ENCODE measurements at regions not wholly inside any gene's neighbourhood (a gene's known extent, or its start where the extent isn't known, plus 50 kb on each side); places are given as distances from the start of the nearest gene placed in this dataset.

DNA sequence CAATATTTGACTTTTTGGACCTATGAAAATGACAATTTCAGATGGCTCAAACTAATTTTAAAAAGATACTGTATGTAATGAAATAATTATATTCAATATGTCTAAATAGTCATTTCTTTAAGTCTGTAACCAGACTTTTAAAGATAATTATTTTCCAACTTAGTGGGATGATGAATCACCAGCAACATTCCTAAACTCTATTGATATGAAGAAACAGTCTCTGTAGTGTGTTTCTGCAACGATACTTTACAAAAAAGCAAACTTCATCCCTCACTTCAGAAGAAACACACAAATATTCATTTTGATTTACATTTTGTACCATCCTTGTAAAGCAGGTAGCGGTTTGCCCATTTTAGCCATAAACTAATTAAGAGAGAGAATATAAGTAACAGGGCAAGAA is 417.4 kb downstream of the EFNB2 start:
- DNase-seq = no peak

DNA sequence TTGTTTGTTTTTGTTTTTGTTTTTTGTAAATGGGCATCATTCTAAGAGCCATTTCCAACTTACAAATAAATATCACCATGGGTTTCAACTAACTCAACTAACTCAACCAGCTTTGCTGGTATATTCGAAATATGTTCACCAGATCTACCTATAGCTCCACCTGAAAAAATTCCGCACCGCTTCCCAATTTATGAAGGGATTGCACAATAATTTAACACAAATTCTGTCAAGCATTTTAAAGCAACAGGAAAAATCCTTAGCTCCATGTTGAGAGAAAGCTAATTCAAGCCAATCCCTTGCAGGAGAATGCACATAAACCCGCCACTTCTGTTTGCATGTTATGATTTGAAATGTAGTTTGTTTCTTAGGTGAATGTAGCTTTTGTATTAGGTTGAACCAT is 417.8 kb downstream of the EFNB2 start:
- DNase-seq = no peak

DNA sequence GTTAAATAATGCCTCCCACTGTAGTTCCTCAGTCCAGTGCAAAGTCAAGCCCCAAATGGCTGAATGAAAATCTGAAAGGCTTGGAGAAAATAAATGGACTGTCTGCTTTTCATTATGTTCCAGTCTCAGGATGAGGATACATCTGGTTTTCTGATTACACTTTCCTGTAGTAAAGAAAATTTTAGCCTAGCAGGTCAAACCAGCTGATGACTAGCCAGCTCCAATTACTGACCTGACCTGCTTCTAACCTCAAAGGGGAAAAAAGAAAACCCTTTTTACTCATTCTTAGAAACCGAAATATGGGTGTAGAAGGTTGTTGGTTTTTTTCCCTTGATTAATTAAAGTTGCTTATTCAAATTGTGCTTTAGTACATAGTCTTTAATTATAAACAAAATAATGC is 418.4 kb downstream of the EFNB2 start:
- DNase-seq = no peak

DNA sequence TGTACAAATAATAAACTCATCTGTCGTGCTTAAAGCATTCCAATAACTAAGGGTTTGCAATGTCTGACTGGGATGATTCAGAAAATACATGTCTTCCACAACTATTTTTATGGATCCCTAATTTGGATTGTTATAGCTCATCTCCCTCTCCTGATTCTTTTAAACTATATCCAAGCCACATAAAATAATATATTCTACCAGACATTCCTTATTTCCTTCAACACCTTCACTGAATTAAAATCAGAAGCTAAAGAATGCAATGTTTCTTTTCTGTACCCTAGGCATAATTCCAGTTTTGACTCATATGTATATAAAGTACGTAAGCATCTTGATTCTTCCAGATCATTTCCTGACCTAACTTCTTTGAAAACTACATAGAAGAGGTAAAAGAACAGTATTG is 420.4 kb downstream of the EFNB2 start:
- no peak for DNase-seq

DNA sequence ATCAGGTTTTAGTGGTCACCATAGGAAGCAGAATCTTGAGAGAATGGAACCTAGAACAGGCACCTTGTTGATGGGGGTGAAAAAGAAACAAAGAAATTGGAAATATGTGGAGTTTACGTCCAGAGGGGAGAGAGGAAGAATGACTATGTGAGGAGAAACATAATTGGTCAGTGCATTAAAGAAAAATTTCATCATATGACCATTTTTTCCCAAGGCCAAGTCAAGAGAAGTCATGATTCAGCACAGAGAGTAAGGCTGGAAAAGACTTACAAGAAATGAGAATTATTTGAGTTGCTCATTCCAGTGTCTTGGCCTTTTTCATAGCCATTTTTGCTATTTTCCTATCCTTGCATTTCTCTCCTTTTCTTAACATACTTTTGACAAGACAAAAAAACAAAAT is 421.7 kb downstream of the EFNB2 start:
- DNase-seq = no peak

DNA sequence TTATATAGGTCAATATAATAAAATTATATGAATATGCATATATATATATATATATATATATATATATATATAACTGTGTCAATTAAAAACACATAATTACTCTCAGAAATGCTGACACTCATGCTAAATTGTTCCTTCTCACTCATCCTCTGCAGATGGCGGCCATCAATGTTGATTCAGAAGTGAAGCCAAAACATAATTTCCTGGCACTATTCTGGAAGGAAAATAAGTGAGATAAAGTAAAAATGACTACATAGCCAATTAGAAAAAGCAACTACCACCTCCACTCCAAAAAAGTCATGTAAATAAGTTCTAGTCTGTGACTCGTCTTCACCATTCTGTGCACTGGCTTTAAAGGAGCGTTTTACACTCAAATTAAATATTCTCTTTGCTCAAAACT is 423.3 kb downstream of the EFNB2 start:
- DNase-seq = no peak

DNA sequence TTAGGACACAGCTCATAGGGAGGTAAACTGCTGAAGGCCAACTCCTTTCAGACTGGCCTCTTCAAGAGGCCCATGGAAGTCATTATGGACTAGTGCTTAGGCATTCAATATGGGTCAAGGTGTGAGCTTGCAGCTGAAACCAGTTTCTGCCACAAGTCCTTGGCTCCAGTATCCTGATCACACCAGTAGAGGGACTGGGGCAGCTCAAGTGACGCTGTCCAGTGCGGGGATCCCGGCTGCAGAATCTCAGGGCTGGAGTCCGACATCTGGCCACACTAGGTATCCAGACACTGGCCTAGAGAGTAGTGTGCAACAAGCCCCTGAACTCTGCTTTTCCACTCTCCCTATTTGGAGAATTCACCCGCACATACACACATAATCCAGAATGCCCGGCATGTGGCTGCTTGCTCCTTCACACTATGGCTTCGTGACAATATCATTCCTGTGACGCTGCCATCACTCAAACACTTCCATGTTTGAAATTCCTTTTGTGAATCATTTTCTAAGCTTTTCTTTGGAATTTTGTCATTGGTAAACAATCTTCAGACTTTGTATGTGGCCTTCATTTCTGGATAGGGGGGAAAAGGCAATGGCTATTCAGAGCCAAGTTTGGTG is 425.1 kb downstream of the EFNB2 start:
- no peak for DNase-seq

DNA sequence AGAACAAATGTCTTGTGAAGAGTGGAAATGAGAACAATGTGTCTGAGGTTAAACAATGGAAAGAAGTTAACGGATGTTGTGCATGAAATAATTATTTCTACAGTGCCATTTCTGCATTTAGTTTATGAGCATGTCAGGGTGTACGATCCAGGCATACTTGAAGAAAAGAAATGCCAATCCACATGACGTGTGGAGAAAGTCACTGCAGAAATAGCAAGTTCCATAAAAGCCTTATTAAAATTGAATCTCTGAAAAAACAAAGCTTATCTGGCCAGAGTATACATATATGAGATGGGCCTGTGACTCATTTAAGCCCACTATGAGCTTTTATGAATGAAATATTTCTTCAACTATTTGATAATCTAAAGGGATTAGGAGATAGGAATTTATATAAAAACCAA is 426.1 kb downstream of the EFNB2 start:
- no peak for DNase-seq

DNA sequence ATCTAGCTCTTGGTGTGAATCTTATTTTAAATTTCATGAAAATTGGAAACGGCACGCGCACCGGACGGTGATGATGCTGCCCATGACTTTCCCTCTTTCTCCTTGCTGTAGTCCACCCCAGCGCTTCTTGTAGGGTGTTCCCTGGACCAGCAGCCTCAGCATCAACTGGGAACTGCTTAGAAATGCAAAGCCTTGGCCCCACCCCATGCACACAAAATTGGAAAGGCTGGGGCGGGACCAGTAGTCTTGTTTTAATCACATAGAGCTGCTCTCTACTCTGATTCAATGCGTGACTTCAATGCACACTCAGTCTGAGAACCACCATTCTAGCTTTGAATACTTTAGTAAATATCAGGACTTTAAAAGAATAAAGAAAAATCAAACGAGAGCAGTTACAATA is 427.1 kb downstream of the EFNB2 start:
- DNase-seq = no peak

DNA sequence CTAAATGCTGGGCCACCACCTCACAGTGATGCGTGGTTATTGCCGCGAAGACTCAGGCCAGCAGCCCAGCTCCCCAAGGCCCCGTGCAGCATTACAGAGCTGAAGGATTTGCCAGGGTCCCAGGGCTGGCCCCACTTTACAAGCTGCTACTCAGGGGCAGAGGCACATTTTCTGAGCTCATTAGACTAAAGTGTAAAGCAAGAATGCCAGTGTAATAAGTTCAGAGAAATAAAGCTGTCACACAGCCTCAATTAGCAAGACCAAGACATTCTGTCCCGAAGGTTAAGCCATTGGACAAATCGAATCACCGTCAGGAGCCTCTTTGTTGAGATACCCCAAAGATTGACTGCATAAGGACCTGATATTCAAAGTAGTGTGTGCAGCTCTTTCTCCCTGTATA is 428.4 kb downstream of the EFNB2 start:
- no peak for DNase-seq

DNA sequence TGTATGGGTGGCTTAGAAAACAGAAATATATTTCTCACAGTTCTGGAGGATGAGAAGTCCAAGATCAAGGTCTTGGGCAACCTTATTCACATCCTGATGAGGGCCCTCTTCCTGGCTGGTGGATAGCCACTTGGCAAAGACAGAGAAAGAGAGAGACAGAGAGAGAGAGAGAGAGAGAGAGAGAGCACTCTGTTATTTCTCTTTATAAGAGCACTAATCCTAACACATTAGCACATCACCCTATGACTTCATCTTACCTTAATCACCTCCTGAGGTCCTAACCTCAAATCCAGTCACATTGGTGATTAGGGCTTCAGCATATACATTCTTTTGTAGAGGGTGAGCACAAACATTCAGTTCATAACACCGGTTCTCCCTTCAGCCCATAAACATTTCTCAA is 430.3 kb downstream of the EFNB2 start:
- DNase-seq = no peak

DNA sequence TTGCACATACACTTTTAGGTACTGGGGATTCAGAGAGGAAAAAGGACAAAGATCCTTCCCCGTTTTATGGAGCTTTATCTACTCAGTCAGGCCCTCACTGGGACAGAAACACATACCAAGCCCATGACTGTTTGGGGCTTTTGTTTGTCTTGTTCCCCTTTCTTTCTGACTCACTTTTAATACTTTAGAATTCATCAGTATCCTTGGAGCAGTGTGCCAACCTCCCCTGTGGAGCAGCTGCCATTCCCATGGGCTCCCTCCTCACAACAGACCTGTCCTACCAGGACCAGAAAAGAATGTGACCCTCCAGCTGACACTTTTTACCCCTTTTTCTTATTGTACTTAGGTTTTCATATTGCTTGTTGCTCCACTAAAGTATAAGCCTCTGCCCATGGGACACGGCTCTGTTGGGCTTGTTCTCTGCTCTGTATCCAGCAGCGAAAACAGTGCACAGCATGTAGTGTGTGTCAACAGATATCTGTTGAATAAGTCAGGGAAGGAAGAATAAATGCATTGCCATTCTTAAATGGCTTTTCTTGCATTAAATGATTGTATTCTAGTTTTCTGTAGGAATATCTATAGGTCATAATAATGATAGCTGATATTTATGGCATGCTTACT is 431.1 kb downstream of the EFNB2 start:
- DNase-seq = no peak

DNA sequence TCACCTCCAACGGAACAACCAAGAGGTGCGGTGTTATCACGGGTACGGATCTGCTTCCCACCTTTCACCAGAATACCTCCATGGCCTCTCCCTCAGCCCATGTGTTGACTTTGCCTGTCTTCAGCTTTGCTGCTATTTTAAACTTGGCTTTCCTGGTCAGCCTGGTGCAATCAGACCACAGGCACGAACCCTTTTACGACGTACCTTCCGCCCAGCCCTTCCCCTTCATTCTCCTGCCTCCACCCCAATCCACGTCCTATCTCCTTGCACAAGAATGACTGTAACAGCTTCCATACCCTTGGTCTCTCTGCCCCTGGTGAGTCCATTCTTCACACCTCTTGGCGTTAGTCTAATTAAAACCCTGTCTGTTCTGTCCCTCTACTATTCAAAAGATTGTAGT is 431.7 kb downstream of the EFNB2 start:
- no peak for DNase-seq

DNA sequence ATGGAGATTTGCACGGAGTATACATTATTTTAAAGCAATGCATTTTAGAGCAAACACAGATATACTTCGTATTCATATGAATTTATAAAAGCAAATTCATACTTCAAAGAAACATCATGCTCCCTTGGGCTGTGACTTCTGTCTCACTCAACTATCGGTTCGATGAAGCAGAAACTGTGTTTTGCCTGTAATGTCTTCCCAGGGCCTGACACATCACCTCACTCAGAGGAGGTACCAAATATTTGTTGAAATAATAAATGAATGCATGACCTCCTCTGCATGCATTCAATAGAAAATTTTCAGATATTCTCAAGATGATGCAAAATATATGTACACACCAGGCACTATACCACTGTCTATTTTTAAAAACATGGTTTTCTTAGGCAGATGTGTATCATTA is 432.7 kb downstream of the EFNB2 start:
- DNase-seq = no peak

DNA sequence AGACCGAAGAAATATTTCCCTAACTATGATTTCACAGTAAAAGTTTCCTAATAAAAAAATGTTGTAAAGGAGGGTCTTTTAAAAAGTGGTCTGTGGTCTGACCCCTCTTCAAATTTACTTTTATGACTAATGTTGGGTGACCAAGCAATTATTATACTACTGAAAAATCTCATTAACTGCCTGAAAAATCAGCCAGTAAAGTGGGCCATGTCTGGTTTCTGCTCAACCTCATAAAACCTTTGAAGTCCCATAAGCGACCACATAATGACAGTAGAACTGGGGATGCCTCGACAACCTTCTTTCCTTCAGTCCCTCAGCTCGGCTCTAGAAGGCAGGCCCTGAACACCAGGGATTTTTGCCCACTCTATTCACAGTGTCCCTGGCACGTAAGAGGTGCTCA is 434.3 kb downstream of the EFNB2 start:
- DNase-seq = no peak

DNA sequence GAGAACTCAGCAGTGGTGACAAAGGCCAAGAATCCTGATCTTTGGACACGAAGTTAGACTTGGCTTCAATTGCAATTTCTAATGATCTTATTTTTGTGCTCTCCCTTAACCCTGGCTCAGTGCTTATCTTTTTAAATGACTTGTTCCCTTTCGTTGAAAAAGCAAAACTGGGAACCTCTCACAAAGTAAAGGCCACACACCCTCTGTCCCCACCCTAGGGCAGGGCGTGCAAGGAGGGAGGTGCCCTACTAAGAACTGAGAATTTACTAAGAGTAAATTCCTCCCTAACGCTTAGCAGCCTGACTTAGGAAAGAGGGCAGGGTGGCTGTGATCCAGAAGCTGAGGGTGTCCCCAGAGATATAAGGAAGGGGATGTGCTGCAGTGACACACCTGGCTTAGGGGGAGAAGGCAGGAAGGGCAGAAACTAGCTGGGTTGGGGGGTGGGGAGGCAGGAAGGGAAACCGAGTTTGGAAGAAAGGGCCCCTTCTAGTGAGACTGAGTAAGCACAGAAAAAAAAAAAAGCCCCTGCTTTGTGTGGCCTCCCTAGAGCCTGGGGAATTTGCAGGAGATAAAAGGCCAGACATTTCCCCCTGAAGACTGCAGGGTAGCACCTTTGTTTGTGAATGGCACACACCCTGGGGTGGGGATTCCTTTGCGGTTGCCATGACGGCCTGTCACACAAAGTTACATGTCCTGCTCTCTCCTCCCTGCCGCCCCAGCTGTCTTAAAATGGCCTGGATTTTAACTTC is 435.1 kb downstream of the EFNB2 start:
- DNase-seq = no peak

DNA sequence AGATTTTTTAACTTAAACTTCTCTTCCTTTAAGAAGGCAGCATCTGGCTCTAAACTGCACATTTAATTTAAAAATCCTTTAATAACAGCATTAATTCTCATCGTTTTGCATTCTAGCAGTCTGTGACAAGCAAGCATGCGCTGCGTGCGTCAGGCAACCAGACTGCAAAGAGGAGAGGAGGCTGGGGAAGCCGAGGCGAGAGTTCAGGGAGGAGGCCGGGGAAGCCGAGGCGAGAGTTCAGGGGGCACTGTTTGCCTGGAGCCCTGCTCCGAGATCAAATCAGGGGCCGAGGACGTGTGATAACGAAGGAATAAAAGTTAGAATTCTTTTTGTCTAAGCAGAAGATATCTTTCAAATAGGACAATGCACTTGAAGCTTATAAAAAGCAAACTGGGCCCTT is 435.7 kb downstream of the EFNB2 start:
- DNase-seq = no peak

DNA sequence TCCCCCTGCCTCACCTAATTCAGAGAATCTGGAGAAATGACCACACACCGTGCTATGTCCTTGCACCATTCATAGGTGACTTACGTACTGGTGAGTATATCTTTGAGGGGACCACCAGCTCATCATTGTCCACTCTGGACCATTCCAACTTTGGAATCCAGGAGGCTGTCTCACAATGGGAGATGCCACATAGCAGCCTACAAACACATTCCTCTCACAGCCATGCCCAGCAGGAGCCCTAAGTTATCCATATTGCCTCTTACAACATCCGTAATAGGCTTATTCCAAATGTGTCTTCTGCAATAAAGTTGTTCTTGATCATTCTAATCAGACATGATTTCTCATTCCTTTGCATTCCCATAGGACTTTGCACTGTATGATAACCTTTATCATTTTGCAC is 436.7 kb downstream of the EFNB2 start:
- DNase-seq = no peak

DNA sequence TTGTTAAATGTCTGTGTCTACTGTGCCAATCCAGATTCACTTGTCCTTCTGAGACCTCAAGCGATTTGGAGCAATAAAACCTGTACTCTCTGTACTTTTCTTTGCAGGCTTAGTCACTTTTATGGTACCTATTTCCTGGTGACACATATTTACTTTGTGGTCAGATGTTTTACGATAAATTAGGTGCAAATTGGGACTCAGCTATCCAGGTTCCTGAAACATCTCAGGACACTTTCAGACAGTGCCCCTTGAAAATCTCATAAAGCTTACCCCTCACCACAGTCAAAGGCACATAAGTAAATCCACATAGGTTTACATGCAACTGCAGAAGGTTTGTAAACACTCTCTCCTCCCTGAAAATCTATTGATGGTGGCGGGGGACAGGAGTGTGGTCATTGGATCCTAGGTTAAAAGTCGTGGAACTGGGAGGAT is 438.8 kb downstream of the EFNB2 start:
- no peak for DNase-seq

DNA sequence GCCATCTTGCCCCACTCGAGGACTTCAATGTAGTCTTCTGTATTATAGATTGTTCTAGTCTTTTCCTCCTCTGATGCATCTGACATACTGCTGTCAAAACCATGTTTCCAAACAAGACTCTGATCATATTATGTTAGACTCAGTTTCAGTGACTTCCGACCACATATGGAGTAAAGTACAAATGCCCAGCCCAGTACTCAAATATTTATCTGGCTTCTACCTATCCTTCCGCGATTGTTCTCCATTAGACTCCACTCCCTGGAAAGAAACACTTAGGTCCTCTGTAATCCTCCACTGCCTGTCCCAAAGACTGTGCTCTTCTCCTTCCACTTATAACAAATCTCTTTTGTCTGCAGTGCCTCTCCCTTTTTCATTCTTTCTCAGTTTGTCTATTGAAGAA is 439.5 kb downstream of the EFNB2 start:
- no peak for DNase-seq

DNA sequence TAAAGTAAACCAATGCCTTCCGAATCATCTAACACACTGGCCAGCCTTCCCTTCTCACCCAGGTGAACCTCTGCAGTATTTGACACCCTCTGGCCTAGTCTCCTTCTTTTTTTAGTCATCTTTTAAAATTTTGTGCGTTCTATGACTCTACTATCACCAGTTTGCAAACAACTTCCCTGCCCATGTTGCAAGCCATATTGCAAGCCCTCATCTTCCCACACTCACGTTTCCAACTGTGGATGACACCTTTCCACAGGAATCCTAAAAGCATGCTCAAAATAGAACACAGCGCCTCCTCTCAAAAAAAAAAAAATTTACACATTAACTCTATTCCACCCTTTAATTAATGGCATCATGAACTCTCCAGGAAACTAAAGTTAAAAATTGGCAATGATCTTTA is 440.1 kb downstream of the EFNB2 start:
- no peak for DNase-seq

DNA sequence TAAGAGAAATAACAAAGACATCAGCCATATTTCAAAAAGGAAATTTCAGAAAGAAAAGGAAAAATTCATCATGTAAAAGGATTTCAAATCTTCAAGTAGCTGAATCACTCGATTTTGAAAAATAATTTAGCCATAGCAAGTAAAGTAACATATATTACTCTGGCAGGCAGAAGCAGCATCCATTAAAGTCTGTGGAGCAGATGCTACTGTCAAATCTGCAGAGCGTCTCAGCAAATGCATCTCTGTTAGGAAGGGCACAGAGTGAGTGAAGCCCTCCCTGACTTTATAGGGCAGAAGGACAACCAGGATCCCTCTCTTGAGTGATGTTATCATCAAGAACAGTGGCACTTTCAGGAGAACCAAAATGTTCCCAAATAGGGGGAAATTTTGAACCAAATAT is 445.5 kb downstream of the EFNB2 start:
- no peak for DNase-seq

DNA sequence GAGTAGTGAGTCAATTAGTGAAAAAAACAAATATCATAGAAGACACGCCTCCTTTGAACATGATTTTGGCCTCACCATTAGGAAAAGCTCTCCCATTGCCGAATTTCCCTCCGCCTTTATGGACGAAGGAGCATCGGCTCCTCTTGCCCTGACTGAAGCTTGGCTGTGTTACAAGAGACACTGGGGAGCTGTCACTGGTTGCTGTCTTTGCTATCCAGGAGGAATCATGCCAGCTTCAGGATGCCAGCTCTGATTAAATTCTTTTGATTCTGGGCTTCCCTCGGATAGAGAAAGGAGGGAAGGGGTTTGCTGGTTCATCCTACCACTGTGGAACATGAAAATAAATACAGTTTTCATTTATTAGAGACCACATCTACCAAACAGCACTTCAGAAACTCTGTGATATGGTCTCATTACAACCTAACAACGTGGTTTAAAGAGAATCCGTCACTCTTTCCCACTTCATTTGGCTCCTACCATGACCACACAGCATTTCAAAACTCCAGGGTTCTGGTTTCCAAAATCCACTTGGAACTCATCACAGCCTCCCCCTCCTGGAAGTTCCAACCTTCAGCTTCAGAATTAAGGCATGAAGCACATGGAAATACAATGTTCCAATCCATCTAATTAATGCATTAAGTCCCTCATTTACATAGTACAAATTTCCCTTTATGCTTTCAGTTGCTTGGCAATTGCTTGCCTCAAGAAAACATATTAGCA is 446.0 kb downstream of the EFNB2 start:
- no peak for DNase-seq

DNA sequence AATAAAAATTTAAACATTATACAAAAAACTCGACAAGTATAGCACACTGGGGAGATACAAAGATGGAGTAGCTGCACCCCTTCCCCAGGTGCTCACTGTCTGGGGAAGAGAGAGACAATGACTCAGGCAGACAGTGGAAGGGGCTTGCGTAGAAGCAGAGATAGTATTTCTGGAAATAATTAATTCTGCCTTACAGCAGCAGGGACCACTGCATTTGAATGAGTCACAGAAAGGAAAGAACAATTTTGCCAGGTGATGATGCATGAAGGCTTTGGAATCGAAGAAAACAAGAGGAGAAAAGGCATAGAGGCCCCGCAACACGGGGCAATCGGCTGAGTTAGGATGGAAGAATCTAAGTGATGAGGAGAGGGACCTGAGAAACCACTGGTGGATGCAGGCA is 447.4 kb downstream of the EFNB2 start:
- no peak for DNase-seq
